ENCODE measurements at regions not wholly inside any gene's neighbourhood (a gene's known extent, or its start where the extent isn't known, plus 50 kb on each side); places are given as distances from the start of the nearest gene placed in this dataset.

DNA sequence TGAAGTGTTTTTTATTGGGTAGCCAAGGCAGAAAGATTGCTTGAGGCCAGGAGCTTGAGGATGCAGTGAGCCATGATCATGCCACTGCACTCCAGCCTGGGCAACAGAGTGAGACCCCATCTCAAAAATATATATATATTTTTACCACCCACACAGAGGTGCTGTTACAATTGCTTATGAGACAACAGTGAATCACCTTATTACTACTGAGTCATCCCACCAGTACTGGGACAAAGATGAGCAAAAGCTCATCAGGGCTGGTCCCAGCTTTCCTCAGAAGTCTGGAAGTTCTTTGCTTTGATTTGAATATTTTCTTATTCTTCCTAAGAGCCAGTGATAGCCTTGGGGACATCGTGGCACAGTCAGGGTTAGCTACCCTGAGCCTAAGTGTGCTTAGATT lies 207.7 kb downstream of the SOX2 start:
- POLR2A ChIA-PET (ENCODE audit: unreplicated experiment), result no interaction called here
- no peak overlapping the region for H2BK15ac ChIP-seq (ENCODE audit: low read depth, low read length)
- no peak overlapping the region for H4K8ac ChIP-seq (ENCODE audit: low read depth in 2 of 2, low read length in 2 of 2)
- WGBS, 2 experiments (ENCODE audit: extremely low coverage in 2 of 2, insufficient read length in 1 of 2), result no CpG with 5 or more reads among the region's 1 CpG
- DNase-seq (no peak), ATAC-seq (ENCODE audit: low read depth) (no peak)
- no peak overlapping the region for H3K23ac ChIP-seq (ENCODE audit: low read depth, low read length)
- H2BK5ac ChIP-seq (ENCODE audit: low read depth, low read length, poor library complexity, severe bottlenecking), result no peak overlapping the region
- no peak overlapping the region for H2AFZ ChIP-seq (replicated peaks; ENCODE audit: low read length, poor library complexity)
- no peak overlapping the region for H2BK20ac ChIP-seq (ENCODE audit: low read depth, low read length)
- no peaks in the 10 kb centered on the region for H3K4me1 ChIP-seq (ENCODE audit: control insufficient read depth, insufficient read depth, low read length)
- no peaks in the 10 kb centered on the region for H4K20me1 ChIP-seq (ENCODE audit: insufficient read depth, low read length)
- no peak overlapping the region for H2AK9ac ChIP-seq (replicated peaks; ENCODE audit: low read depth, low read length, poor library complexity)
- no peaks in the 10 kb centered on the region for H3K36me3 ChIP-seq (ENCODE audit: control insufficient read depth, insufficient read depth, low read length)
- H3K4me2 ChIP-seq (ENCODE audit: low read depth, low read length), result no peak overlapping the region
- H3K9me1 ChIP-seq (ENCODE audit: insufficient read depth, low read length), result no peaks in the 10 kb centered on the region
- H3K9me3 ChIP-seq (ENCODE audit: control insufficient read depth, insufficient read depth, low read length), result peaks cover 6% of the 10 kb centered on the region
- no peak overlapping the region for H4K91ac ChIP-seq (ENCODE audit: insufficient read depth, low read depth, low read length)
- H3K4ac ChIP-seq (ENCODE audit: low read depth, low read length), result no peak overlapping the region
- in situ Hi-C loops (cut with MboI; ENCODE audit: low sequenced_read_pairs), result no loop called here
- CTCF ChIA-PET, result no interaction called here
- H3K4me3 ChIP-seq (ENCODE audit: insufficient read depth, low read depth, low read length), result no peak overlapping the region
- H3K14ac ChIP-seq (replicated peaks; ENCODE audit: low read depth, low read length), result no peak overlapping the region
- intact Hi-C loops (cut with micrococcal nuclease), result no loop called here
- H3K18ac ChIP-seq (ENCODE audit: low read depth, low read length), result no peak overlapping the region
- no peaks in the 10 kb centered on the region for H3K27me3 ChIP-seq (ENCODE audit: control insufficient read depth, insufficient read depth, low read length)
- TF ChIP-seq RCOR1 (IDR thresholded peaks at IDR 0.05; ENCODE audit: insufficient replicate concordance, low read length) (no peak), RAD21 (IDR thresholded peaks at IDR 0.05; ENCODE audit: low read length) (no peak), CTCF (conservative IDR thresholded peaks at IDR 0.05; ENCODE audit: low read depth, low read length) (no peak), MAFK (IDR thresholded peaks at IDR 0.05; ENCODE audit: low read depth, low read length) (no peak), BHLHE40 (IDR thresholded peaks at IDR 0.05; ENCODE audit: low read depth, low read length) (no peak), NFE2L2 (IDR thresholded peaks at IDR 0.05; ENCODE audit: low read depth, low read length) (no peak), RFX5 (IDR thresholded peaks at IDR 0.05; ENCODE audit: low read depth, low read length) (no peak), ELK1 (IDR thresholded peaks at IDR 0.05; ENCODE audit: borderline replicate concordance, low read depth, low read length) (no peak)
- BruUV-seq (replicated peaks), result no TSS peak
- H4K5ac ChIP-seq (ENCODE audit: low read depth, low read length), result no peak overlapping the region
- dilution Hi-C loops (cut with HindIII; ENCODE audit: low sequenced_read_pairs, unreplicated experiment), result no loop called here
- no peak overlapping the region for H3K9ac ChIP-seq (ENCODE audit: low read depth, low read length)
- H3K56ac ChIP-seq (ENCODE audit: extremely low read depth, insufficient read depth, low read length), result no peak overlapping the region
- no peak overlapping the region for H2BK120ac ChIP-seq (ENCODE audit: low read depth, low read length)
- H3K79me1 ChIP-seq (ENCODE audit: low read depth in 1 of 2, low read length in 2 of 2), result no peaks in the 10 kb centered on the region
- no peak overlapping the region for H3K27ac ChIP-seq (ENCODE audit: insufficient read depth, low read length)
- H2AK5ac ChIP-seq (ENCODE audit: low read depth, low read length), result no peak overlapping the region
